GM19467 (cell line): ENCODE measurements at regions not wholly inside any gene's neighbourhood (a gene's known extent, or its start where the extent isn't known, plus 50 kb on each side); places are given as distances from the start of the nearest gene placed in this dataset.
A peak's percentile ranks its signal among the peaks of the same experiment; 100 is the strongest.

Source experiments
- ATAC-seq: cut with Tn5 transposase; IDR thresholded peaks from one replicate; pipeline ENCODE4 v1.9.1; 2021; ENCODE audit warnings: mild to moderate bottlenecking, moderate library complexity; ENCODE audit not compliant: unreplicated experiment

DNA sequence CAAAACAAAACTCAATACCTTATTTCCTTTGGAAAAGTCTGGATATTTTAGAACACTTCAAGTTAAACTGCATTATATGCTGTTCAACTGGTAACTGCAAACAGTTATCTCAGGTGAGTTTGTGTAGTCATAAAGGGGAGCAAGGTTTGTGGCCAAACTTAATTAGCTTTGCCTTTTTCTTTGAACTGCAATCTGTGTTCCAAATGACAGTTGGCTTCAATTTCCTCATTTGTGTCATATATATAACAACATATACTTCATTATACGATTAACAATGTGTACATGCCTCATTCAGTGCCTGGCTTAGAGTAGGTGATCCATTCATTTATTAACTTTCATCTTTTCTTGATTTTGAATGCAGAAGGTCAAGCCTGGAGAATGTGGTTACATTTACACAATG lies 55.8 kb downstream of the KCNE4 start:
- ATAC-seq, result no peak

DNA sequence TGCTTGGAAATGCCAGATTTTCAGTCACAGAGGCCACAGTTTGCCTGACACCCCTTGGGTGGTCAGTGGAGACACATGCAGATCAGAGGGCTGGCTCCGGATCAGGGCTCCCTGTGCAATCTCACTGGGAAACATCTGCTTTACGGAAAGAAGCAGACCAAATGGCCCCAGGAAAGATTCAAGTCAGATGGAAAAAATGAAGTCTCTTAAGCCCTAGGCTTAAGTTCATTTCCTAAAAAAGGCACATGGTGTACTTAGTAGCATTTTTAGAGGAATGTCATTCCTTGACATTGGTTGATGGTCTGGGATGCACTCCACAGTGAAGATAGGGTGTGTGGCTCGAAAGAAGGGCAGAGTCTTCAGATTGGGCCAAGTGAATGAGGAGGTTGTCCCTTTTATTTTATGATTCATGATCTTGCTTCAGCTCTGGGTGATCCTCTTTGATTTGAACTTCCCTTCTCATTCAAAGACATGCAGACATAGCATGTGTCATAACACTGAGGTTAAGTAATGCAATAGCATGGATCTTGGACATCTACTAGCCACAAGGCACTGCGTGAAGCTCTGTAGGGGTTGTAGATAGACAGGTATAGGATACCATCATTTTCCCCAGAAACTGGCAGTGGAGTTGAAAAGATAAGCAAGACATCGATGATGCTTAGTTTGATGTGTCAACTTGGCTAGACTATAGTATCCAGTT lies 56.5 kb downstream of the KCNE4 start:
- no peak for ATAC-seq

DNA sequence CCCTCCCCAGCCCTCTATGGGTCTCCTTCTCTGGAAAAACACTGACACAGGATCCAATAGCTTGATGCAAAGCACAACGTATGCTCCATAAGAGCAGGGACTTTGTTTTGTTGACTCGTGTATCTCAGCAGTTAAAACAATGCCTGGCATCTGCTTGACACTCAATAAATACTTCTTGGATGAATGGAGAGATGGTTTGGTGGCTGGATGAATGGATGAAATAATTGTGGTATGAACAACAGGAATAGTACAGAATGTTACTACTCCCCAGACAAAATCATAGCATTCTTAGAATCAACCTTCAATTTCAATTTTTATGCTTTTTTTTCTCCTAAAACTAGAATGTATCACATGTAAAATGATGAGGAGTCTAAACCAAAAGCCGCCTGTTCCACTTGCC lies 57.4 kb downstream of the KCNE4 start:
- ATAC-seq, result no peak

DNA sequence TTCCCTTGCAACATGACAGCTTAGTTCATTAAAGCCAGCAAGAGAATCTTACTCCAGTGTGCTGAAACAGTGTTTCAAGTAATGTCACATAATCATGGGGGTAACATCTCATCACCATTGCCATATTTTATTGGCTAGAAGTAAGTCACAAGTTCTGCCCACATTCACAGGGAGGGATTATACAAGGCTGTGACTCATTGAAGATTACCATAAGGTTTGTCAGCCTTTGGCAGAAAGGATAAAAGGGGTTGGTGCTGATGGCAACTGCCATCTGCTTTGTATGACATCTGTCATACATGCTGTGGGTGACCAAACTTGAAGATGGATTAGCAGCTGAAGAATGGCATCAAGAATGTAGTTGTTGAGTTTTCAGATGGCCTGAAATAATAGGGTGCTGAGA lies 61.2 kb downstream of the KCNE4 start:
- no peak for ATAC-seq

DNA sequence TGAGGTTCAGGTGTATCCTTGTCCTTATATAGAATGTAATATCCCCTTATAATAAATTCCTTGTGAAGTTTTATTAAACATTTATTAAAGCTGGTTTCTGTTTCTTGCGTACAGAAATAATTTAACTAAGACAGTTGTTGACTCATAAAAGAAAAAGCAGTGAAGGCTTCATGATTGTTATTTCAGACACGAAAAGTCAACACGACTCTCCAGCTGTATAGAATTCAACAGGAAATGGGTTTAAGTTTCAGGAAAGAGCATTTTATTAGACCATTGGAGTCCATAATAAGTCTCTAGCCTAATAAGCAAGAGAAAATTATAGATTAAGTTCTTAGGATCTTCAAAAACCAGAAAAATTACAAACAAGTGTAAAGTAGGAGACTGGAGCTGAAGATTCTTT lies 62.2 kb downstream of the KCNE4 start:
- no peak for ATAC-seq

DNA sequence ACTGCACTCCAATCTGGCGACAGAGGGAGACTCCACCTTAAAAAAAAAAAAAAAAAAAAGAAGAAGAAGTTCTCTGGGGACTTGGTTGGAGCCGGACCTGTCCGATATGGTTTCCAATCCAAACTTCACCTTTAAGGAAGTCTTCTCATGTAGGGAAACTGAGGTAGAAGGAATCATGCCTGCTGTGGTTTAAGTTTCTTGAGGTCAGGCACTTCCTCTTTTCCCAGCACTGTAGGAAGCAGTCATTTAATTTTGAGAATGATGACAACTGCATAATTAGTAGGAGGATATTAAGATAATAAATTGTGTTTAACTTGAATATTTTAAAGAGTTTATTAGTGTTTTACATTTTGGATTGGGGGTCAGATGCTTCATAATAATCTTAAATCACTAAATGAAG lies 62.9 kb downstream of the KCNE4 start:
- no peak for ATAC-seq

DNA sequence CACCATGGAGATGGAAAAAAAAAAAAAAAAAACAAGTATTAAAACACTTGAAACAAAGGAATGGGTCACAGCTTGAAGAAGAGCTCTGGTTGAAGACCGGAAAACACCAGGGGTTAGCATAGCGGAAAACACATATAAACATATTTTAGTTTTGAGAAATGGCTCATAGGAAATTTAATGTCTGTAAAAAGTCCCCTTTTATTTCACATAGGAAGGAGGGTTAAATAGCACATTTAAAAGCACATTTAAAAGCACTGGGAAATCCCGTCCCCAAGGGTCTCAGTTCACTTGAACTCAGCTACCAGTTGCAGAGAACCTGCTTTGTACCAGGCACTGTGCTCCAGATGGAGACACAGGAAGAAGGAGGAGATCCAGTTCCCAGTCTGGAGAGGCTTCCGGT lies 65.5 kb downstream of the KCNE4 start:
- no peak for ATAC-seq

DNA sequence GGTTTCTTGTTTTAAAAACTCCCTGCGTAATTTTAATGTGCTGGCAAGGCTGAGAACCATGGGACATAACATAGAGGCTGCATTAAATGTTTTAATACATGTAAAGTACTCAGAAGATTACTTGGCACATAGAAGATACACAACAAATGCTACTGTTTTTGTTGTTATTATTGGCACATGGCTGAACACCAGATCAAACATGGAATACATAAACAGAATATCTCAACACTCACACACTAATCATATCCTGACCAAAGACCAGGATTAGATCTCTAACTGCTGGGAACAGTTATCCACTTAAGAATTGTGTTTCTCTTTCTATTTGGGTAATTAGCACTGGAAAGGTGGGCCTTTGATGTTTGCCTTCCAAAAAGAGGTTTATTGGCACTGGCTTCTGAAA lies 69.3 kb downstream of the KCNE4 start:
- no peak for ATAC-seq

DNA sequence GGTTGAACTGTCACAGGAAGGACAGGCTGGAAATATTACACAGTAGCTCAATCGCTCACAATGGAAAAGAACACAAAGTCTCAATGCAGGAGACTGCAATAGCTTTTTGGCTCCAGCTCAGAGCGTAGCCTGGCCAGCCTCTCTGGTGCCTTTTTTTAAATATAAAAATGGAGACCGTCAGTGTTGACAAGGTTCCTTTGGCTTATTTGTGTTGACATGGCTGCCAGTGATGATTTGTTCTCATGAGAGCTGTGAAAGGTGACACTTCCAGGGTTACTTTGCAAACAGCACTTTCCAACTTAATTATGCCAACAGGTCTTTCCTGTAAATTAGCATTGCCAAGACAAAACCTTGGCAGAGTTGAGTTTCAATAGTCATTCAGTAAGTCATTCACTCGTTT lies 70.8 kb downstream of the KCNE4 start:
- no peak for ATAC-seq

DNA sequence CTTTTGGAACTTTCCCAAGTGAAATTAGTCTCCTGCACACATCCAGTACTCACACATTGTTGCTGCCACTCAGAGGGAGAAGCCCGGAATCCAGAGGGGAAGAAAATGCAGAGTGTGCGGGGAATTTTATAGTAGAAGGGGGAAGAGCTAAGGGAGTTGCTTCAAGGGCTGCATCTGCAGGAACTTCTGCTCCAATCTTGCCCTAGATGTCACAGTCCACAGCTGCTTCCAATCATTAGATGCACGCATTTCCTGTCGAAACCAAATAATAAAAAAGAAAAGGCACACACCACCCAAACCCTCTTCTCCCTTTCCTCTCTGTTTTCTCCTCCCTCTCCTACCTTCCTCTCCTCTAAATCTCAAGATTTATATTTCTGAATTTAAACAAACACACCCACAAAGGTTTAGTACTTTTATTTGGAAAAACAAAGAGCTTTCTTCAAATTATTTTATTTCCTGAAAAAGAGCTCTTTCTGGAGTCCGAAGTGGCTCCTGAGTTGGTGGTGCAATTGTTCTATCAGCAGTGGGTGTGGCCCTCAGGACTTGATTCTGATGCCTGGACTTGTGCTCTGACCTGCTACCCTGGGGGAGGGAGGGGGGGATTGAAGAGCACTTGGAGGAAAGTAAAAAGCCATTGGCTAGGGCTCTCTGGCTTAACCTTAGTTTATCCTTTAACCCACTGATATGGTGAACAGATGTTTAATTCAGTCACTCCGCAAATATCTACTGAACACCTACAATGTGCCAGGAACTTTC lies 72.0 kb downstream of the KCNE4 start:
- no peak for ATAC-seq

DNA sequence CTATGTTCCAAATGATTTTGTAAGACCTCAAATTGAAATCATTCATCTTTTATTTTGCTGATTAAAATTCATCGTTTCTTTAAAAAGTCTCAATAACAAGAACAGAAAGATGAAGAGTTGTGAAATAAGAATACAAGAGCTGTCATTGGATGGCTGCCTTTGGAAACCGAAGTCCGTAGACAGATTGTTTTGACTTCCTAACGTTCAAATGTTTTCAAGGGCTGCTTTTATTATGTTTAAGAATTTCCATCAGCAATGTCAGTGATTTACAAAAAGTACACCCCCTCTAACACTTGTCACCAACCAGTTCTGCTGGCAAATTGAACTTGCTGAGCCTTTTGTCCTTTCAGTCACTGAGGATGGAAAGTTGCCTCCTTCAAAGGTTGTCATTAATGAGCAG lies 89.6 kb downstream of the KCNE4 start:
- no peak for ATAC-seq

DNA sequence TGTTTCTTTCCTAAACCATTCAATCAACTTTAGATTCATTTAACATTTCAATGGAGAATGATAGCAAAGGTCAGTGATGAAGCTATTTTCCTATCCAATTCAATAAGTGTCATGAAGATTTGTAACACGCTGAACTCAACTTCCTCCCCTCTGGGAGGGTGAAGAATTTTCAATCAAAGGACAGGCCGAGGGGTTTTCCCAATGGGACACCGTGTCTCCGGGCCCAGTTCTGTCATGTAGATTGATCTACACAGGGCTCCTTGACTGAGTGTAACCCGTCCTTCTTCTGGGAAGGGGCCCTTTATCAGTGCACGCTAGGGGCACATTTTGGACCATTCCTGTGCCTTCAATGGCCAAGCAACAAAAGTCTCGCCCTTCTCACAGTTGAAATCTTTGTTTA lies 90.1 kb downstream of the KCNE4 start:
- no peak for ATAC-seq

DNA sequence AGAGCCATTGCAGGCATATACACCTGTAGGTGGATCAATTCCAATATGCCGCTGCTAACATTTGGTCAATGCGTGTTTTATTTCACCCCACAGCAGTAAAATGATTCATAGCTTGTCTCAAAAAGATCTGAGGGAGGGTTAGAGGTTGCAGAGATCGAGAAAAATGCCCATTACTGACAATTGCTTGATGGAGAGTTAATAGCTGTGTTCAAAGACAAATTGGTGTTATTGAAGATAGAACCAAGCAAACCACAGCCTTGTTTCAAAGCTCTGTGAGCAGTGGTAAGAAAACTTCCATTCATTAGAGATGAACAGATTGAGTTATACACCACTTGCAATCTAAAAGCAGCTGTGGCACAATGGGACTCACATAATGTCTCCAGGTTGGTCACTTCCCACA lies 95.4 kb downstream of the KCNE4 start:
- no peak for ATAC-seq

DNA sequence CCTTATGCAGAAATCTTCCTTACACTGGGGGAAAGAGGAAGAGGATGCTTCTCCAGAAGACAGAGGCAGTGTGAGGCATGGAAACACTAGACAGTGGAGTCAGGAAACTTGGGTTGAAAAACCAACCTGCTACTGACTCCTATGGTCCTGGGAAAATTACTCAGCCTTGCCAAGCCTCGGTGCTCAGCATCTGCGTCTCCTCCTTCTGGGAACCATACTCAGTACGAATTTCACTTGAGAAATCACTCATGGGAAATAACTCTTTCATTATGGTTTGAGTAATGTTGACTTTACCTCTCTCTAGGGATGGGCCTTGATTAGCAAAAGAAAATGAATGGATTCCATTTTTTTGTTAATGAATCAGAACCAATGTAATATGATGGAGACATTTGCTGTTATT lies 96.5 kb downstream of the KCNE4 start:
- ATAC-seq, result no peak

DNA sequence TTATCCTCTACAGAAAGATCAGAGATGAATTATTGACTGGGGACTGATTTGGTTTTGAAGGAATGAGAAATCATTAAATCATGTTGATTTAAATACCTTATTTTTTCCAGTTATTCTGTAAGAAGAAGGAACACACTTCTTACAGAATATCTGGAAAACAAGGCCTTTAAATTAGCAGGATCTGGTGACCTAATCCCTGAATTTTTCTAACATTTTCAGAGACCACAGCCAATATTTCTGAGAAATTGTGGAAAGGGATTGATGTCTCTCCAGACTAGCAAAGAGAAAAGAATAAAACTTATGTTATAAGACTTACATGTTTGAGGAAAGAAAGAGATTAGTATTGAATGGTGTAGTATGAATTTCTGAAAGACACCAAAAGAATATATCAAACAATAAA lies 104.0 kb downstream of the KCNE4 start:
- no peak for ATAC-seq

DNA sequence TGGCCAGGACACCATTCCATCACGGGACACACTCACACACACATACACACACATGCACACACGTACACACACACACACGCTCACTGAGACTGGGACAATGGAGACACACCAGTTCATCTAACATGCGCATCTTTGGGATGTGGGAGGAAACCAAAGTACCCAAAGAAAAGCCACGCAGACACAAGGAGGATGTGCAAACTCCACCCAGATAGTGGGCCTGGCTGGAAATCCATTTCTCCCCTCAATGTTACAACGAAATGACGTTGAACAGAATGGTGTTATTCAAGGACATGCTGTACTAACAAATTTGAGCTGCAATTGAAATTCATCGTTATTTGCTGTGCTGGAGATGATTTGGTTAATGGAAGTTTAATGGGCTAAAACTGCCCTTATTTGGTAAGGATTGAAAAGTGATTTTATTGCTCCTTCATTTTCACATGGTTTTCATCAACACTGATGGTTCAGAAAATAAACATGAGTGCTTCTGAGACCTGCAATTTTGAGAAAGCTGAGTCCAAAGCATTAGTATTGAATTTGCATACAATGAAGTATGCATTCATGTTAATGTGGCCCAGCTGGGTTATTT lies 110.0 kb downstream of the KCNE4 start:
- no peak for ATAC-seq

DNA sequence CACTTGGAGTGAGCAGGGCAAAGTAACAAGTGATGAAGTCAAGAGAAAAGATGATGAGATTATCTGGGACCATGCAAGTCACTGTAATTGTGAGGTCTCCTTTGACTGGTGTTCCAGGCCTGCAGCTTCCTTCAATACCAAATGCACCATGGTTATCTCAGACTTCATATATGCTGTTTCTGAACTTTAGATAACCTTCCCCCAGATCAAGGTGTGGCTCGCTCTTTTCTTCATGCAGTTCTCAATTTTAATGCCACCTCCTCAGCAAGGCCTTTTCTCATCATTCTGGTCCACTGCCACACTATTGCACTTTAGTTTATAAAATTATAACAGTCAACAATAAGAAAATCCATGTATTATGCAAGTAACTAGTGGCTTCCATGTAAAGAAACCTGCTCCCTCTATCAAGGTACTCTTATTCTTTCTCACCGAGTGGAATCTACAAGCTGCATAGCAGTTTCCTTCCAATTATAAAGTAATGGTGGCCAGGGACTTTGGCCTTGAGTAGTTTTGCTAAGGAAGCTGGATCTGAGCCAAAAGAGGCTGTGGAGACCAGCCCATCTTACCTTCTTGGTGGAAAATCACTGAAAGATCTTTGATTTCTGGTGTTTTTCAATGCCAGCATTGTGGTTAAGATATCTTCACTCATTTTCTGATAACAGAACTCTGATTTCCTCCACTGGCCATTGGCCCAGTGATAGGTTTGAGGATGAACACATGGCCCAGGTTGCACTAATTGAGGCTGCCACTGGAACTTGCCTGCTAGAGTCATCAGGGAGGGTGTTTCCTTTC lies 113.6 kb downstream of the KCNE4 start:
- ATAC-seq, result no peak

DNA sequence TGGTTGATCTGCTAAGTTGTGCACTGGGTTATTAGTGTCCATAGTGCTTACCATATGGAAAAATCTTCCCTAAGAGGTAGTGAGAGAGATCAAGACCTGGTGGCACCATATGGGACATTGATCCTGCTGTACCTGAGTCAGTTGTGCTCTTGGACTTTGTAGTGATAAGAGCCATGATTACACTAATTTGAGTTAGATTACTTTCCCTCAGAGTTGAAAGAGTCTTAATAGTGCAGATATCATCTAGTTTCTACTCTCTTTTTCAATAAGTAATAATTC lies 114.2 kb downstream of the KCNE4 start:
- ATAC-seq, result no peak

DNA sequence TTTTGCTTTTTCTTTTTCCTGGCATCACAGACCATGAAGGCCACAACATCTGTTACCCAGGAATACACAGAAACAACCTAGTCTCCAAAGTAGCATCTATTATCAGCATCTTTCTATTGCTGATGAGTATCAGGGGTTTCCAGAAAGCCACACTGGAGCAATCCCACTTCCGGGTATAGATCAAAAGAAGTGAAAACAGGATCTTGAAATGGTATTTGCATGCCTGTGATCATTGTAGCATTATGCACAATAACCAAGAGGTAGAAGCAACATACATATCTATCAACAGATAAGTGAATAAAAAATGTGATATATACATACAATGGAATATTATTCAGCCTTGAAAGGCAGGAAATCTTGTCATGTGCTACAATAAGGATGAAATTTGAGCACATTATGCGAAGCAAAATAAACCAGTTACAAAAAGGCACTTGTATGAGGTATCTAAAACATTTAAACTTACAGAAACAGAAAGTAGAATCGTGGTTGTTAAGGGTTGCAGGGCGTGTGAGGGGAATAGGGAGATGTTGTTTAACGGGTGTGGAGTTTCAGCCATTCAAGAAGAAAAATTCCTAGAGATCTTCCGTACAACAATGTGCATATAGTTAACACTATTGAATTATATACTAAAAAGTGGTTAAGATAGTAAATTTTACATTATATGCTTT lies 115.1 kb downstream of the KCNE4 start:
- no peak for ATAC-seq

DNA sequence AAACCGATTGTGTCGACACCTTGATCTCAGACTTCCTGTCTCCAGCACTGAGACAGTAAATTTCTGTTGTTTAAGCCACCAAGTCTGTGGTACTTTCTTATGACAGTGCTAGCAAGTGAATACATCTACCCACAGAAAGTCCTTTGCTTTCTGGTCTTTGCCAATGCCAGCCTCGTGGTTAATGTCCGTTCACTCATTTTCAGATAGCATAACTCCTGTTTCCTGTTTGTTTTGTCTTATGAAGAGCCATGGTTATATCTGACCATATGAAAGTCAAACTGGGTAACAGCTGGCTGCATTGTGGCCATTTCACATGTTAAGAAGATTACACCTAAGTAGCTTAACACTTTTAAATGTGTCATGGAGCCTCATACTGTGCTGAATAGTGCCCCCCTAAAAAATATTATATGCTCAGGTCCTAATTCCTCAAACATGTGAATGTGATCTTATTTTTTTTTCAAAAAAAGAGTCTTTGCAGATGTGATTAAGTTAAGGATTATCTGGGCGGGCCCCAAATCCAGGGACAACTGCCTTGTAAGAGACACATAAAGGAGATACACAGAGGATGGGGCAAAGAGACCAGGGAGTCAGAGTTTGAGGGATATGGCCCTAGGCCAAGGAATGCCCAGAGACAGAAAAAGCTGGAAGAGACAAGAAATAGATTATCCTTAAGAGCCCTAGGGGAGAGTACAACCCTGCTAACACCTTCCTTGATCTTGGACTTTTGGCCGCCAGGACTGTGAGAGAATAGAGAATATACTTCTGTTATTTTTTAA lies 118.0 kb downstream of the KCNE4 start:
- ATAC-seq, result peak; percentile 63

DNA sequence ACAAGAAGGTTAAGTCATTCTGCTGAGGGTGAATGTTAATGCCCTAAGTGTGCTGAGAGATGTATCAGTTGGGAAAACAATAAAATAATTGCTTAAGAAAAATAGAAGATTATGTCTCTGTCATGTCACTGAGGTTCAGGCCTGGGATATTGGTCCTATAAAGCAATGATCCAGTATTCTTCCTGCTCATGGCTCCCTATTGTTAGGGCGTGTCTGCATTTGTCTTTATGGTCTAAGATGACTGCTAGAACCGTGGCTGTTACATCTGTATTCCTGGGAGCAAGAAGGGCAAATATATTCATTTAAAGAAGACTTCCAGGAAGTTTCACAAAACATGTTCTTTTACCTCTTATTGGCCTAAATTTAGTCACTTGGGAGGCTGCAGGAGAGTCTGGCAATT lies 125.0 kb downstream of the KCNE4 start:
- ATAC-seq, result no peak
